ENCODE measurements at regions not wholly inside any gene's neighbourhood (a gene's known extent, or its start where the extent isn't known, plus 50 kb on each side); places are given as distances from the start of the nearest gene placed in this dataset.

DNA sequence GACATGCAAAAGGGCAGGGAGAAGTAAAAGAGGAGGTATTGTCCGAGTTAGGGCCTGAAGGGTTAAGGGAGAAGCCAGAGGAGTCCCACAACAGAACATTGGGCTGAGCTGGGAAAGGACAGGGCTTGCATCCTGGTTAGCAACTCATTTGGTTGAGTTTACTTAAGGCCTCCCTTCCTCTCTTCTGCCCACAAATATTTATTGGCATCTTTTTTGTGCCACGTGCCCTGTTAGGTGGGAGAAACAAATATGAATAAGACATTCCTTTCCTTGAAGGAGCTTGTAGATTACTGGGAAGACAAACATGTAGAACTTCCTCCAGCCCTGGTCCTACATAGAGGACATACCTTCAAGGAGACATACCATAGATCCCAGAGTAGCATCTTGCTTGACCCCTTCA is 53.0 kb upstream of the PRELP start:
- H3K4me3 ChIP-seq: no peak overlapping the region
- ATAC-seq (ENCODE audit: insufficient number of reproducible peaks, low FRiP score, low read depth): no peak
- H3K36me3 ChIP-seq: no peaks in the 10 kb centered on the region
- H3K27ac ChIP-seq: no peak overlapping the region
- H3K27me3 ChIP-seq (replicated peaks; ENCODE audit: insufficient read depth): no peaks in the 10 kb centered on the region
- DNase-seq (ENCODE audit: low spot score): no peak
- TF ChIP-seq, protein P1, sequence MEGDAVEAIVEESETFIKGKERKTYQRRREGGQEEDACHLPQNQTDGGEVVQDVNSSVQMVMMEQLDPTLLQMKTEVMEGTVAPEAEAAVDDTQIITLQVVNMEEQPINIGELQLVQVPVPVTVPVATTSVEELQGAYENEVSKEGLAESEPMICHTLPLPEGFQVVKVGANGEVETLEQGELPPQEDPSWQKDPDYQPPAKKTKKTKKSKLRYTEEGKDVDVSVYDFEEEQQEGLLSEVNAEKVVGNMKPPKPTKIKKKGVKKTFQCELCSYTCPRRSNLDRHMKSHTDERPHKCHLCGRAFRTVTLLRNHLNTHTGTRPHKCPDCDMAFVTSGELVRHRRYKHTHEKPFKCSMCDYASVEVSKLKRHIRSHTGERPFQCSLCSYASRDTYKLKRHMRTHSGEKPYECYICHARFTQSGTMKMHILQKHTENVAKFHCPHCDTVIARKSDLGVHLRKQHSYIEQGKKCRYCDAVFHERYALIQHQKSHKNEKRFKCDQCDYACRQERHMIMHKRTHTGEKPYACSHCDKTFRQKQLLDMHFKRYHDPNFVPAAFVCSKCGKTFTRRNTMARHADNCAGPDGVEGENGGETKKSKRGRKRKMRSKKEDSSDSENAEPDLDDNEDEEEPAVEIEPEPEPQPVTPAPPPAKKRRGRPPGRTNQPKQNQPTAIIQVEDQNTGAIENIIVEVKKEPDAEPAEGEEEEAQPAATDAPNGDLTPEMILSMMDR (IDR thresholded peaks at IDR 0.05): no peak
- no peaks in the 10 kb centered on the region for H3K9me3 ChIP-seq
- H3K4me1 ChIP-seq (ENCODE audit: control insufficient read depth in 1 of 2, low read depth in 2 of 2): no peaks in the 10 kb centered on the region

DNA sequence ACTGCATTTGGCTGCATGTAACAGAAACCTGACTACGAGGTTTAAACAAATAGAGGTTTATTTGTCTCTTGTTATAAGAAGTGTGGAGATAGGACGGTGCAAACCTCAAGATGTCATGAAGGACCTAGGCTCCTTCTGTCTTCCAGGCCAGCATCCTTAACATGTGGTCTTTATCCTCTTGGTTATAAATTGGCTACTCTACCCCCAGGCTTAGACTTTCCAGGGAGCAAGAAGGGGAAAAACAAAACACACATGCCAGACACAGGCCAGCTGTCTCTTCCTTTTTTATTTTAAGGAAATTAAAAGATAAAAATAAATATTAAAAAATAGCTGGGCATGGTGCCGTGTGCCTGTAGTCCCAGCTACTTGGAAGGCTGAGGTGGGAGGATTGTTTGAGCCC is 51.3 kb upstream of the PRELP start:
- Histone ChIP-seq H3K9me3 (no peaks in the 10 kb centered on the region), H3K27ac (no peak overlapping the region), H3K36me3 (no peaks in the 10 kb centered on the region), H3K27me3 (replicated peaks; ENCODE audit: insufficient read depth) (no peaks in the 10 kb centered on the region), H3K4me1 (ENCODE audit: control insufficient read depth in 1 of 2, low read depth in 2 of 2) (no peaks in the 10 kb centered on the region), H3K4me3 (no peak overlapping the region)
- ATAC-seq (ENCODE audit: insufficient number of reproducible peaks, low FRiP score, low read depth) (no peak), DNase-seq (ENCODE audit: low spot score) (no peak)
- TF ChIP-seq, protein P1 (IDR thresholded peaks at IDR 0.05): no peak

- TF ChIP-seq, protein P1 (IDR thresholded peaks at IDR 0.05): no peak
These were observed 50.5 kb upstream of the PRELP start for GRCh38 chr1:203424861-203425662.

GRCh38 chr1:203425663-203425975 is 50.0 kb upstream of the PRELP start:
- no peak overlapping the region for H3K27ac ChIP-seq
- TF ChIP-seq, protein P1 (IDR thresholded peaks at IDR 0.05): no peak
- H3K4me1 ChIP-seq (ENCODE audit: control insufficient read depth in 1 of 2, low read depth in 2 of 2): no peaks in the 10 kb centered on the region
- ATAC-seq (ENCODE audit: insufficient number of reproducible peaks, low FRiP score, low read depth) (no peak), DNase-seq (ENCODE audit: low spot score) (no peak)
- H3K4me3 ChIP-seq: no peak overlapping the region
- no peaks in the 10 kb centered on the region for H3K9me3 ChIP-seq
- H3K27me3 ChIP-seq (replicated peaks; ENCODE audit: insufficient read depth): no peaks in the 10 kb centered on the region
- no peaks in the 10 kb centered on the region for H3K36me3 ChIP-seq

More at GRCh38 chr1:203424861-203425662, 50.5 kb upstream of the PRELP start:
- Histone ChIP-seq H3K27me3 (replicated peaks; ENCODE audit: insufficient read depth) (no peaks in the 10 kb centered on the region), H3K9me3 (no peaks in the 10 kb centered on the region), H3K27ac (no peak overlapping the region), H3K36me3 (no peaks in the 10 kb centered on the region), H3K4me1 (ENCODE audit: control insufficient read depth in 1 of 2, low read depth in 2 of 2) (no peaks in the 10 kb centered on the region), H3K4me3 (no peak overlapping the region)
- DNase-seq (ENCODE audit: low spot score) (no peak), ATAC-seq (ENCODE audit: insufficient number of reproducible peaks, low FRiP score, low read depth) (no peak)

Measured in thoracic aorta (tissue), 2 donors.